ENCODE measurements at regions not wholly inside any gene's neighbourhood (a gene's known extent, or its start where the extent isn't known, plus 50 kb on each side); places are given as distances from the start of the nearest gene placed in this dataset.

GRCh38 chr4:125072269-125072668 lies 242.5 kb upstream of the FAT4 start:
- DNase-seq, result no peak
- intact Hi-C loops (cut with DNase I), result no loop called here

DNA sequence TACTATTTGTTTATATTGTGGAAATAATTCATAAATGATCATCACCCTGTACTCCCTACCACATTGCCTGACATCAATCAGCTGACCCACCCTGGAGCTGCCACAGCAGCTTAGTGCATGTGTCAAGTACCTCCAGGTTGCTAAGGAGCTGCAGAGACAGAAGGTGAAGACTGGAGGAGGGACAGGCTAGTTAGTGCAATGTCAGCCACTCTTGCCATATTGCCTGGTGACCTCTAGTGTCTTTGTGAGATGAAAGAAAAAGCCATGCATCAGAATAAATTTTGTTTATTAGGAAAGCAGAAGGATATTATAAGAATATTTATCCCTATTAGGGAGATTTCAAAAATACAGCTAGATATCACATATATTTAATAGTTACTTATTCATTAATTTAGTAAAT lies 243.9 kb upstream of the FAT4 start:
- no peak for DNase-seq
- intact Hi-C loops (cut with DNase I), result no loop called here

DNA sequence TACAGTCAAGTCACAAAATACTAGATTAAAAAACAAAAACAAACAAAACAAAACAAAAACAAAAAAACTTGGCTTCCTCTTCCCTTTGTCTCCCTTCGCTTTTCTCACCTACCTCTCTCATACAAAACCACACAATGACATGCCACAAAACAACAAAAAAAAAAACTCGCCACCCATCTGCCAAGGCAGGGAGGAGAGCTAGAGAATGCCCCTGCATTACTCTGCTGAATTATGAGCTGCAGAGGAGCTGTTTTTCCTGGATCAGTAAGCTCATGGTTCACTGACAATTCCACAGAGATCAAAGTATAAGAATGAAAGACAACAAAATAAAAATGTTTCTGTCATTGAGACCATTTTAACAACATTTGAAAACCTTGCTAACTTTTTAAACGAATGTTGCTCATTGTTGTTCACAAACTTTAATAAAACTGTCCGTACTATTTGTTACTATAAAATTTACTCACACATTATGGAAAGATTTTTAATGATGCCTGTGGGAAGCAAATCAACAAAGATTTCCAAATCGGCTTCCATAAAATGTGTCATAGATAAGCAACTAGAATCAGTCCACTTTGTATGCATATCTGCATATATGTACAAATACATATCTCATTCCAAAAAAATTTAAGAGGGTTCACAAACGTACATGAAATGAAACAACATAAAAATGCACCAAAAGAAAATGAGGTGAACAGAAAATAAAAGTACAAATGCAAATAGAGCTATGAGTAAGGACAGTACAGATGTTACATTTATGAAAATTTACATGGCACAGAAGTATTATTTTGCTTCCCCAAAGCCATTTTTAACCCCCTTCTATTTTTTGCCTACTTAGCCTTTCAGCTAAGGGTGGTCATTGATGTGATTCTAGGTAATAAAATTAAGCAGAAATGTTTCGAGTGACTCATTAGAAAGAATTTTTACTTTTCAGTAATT lies 252.4 kb upstream of the FAT4 start:
- DNase-seq, result no peak
- intact Hi-C loops (cut with DNase I), result no loop called here

DNA sequence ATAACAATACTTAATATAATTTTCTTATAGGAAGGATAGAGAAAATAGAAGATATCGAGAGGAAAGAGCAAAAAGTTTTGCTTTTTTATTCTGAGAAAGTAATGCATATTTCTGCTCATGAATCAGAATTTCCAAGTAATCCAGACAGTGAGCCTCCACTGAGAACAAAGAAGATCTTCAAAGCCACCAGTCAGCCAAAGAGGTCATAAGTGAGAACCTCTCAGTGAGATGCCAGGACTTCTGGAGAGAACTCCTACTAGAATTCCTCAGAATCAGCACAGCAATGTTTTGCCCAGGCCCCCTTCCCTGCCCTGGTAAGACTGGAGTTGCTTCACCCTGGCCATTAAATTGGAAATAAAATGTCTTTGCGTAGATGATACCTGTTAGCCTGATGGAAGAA lies 254.4 kb upstream of the FAT4 start:
- intact Hi-C loops (cut with DNase I), result no loop called here
- DNase-seq, result no peak

DNA sequence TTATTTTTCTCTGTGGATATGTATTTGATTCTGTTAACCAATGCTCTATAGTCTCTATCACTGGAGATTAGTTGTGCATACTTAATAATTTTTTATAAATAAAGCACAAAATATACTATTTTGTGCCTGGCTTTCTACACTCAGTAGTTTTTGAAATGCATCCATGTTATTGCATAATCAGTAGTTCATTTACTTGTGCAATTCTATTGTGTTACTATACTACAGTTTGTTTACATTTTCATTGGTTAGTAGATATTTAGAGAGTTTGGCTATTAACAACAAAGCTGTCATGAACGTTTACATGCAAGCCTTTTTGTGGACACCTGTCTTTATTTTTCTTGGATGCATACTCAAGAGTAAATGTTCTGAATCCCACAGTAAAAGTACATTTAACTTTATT lies 265.0 kb upstream of the FAT4 start:
- intact Hi-C loops (cut with DNase I), result no loop called here
- no peak for DNase-seq

- intact Hi-C loops (cut with DNase I), result no loop called here
- DNase-seq, result no peak
Measured at GRCh38 chr4:125045311-125045710, 269.4 kb upstream of the FAT4 start.

DNA sequence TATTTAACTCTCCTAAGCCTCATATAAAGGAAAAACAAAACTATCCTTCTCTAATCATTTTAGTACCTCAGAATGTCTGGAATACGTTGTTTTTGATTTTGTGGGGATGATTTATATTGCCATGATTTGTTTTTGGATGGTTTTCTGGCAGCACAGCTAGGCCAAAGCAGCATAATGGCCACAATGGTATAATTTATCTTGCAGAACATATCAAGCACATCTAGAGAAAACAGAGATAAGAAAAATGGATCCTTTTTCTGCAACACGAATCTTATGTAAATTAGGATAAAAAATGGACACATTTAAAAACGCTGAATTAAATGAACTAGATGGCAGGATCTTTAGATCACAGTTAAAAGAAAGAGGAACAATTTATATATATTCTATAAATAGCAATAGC lies 269.9 kb upstream of the FAT4 start:
- intact Hi-C loops (cut with DNase I), result no loop called here
- DNase-seq, result no peak

DNA sequence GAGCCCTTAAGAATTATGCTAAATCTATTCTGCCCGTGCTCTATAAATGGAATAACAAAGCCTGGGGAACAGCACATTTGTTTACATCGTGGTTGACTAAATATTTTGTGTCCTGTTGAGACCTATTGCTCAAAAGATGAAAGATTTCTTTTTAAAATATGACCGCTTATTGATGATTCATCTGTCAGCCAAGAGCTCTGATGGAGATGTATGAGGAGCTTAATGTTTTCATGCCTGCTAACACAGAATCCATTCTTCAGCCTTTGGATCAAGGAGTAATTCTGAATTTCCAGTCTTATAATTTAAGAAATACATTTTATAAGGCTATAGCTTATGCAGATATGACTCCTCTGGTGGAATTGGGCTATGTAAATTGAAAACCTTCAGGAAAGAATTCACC lies 271.3 kb upstream of the FAT4 start:
- no peak for DNase-seq
- intact Hi-C loops (cut with DNase I), result no loop called here

DNA sequence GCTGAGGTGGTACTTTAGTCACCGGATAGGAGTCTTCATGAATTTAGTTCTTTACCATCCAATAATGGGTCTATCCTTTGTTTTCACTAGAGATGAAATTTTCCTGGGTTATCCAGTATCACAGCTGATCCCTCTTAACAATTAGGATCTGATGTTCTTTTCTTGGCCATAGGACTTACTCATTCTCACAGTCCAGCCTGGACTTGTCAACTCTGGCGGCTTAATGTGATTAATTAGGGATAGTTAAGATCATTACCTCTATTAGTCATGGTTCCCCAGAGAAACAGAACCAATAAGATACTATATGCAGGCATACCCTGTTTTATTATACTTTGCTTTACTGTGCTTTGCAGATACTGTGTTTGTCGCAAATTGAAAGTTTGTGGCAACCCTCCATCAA lies 272.7 kb upstream of the FAT4 start:
- DNase-seq, result no peak
- intact Hi-C loops (cut with DNase I), result no loop called here

DNA sequence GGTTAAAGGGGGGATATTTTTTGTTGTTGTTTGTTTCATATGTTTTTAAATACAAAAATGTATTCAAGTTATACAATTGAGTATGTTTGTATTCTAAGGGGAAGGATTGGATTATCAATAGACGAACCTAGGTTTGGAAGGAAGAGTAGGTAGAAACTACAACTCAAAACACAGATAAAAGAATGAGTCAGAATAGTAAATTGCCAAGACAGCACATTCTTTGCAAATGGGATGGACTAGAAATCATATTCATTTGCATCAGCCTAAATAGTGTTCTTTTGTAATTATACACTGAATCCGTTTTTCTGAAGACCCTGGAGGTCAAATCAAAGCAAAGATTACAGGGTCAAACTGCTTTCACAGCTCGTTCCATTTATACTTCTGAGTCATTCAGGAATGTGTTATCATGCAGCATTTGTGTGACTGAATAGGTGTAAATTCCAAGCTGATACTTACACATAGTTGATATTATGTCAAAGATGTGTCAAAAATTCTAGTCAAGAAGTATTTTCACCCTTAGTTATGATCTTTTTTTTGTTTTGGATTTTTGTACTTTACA lies 273.3 kb upstream of the FAT4 start:
- DNase-seq, result no peak
- intact Hi-C loops (cut with DNase I), result no loop called here

DNA sequence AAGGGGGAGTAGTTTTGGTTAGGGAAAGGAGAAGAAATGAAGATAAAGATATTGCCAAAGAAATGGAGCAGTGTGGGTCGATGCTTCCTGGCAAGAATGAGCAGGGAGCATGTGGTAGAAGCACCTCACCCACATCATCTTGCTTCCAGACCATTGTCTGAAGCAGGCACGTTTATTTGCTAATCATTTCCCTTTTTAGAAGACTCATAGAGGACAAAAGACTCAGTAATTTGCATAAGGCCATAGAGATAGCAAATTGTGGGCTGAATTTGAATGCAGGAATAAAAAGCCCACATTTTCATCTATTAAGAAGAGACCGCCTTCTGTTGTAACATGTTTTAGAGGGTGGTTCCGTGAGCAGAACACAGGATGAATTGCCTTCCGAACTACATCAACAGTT lies 275.2 kb upstream of the FAT4 start:
- intact Hi-C loops (cut with DNase I), result no loop called here
- no peak for DNase-seq

- intact Hi-C loops (cut with DNase I), result no loop called here
Measured at GRCh38 chr4:125022855-125023501, 291.8 kb upstream of the FAT4 start.

GRCh38 chr4:125021189-125021588 lies 293.6 kb upstream of the FAT4 start:
- no peak for DNase-seq
- intact Hi-C loops (cut with DNase I), result no loop called here

More at GRCh38 chr4:125022855-125023501, 291.8 kb upstream of the FAT4 start:
- no peak for DNase-seq

DNA sequence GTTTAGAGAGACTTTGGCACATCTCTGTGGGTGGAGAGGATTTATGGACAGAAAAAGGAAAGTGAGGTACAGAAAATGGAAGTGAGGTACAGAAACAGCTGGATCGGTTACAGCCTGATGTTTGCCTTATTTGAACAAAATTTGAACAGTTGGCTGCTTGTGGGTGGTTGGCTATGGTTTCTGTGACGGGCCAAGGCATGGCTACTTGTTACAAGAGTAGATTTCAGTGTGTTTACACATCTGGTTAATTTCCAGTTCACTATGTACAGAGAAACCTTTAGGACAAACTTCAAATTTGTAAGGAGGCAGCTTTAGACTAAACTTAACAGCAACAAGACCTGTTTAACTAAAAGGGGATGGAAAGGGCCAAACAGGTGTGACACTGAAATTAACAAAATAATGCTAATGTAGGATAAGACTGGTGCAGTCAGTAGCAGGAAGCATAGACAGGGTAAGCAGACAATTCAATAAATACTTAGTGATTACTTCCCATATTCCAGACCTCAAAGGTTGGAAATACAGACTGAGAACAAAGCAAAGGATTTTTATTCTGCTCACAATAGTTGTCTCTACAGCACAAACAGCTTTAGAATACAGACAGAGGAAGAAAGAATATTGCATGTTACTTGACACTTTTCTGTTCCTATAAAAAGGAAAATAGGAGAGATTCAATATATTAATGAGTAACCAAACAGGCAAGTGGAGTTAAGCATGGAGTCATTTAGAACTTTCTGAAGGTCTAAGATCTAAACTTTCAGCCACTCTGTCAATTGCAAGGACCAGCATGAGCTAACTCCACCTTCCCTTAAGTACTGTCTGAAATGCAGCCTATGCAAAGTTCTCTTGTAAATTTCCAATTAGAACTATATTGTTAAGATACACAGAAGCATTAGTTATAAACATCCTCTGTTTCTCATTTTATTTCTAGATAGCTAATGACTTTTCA lies 294.4 kb upstream of the FAT4 start:
- no peak for DNase-seq
- intact Hi-C loops (cut with DNase I), result no loop called here

DNA sequence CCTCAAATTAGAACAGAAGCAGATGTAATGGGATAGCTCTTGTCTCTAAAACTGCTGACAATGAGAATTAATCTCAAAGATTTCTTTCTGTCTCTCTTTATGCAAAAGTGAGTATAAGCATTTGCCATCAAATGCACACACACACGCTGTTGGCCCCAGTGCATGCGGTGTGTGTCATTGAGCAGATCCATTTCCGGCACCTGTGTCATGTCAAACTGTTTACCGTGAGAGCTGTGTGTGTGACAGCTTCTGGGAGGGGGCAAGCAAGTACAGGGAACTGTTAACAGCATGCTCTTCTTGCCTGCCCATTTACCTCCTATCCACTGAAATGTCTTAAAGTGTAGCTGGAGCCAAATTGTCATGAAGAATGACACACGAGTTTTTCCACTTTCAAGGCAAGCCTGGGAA lies 297.9 kb upstream of the FAT4 start:
- DNase-seq, result no peak

DNA sequence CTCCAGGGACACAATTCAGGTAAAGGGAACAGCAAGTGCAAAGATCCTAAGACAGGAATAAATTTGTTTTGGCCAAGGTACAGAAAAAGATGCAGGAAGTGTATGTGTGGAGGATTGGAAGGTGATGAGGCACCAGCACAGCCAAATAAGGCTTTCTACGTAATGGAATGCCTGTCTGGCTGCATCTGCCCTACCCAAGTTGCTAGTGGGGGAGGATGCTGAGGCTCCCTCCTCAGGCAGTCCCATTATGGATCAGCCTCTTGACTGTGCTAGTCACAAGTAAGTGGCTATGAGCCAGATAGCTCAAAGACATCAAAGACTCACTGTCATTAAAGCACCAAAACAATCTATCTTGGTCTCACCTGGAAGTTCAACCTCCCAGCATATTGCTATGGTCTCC lies 300.9 kb upstream of the FAT4 start:
- intact Hi-C loops (cut with DNase I), result no loop called here
- DNase-seq, result no peak

More for the DNA sequence above, 297.9 kb upstream of the FAT4 start:
- intact Hi-C loops (cut with DNase I), result no loop called here

GRCh38 chr4:125011646-125012045 lies 299.1 kb upstream of the ANKRD50 start:
- intact Hi-C loops (cut with DNase I), result no loop called here
- DNase-seq, result no peak

DNA sequence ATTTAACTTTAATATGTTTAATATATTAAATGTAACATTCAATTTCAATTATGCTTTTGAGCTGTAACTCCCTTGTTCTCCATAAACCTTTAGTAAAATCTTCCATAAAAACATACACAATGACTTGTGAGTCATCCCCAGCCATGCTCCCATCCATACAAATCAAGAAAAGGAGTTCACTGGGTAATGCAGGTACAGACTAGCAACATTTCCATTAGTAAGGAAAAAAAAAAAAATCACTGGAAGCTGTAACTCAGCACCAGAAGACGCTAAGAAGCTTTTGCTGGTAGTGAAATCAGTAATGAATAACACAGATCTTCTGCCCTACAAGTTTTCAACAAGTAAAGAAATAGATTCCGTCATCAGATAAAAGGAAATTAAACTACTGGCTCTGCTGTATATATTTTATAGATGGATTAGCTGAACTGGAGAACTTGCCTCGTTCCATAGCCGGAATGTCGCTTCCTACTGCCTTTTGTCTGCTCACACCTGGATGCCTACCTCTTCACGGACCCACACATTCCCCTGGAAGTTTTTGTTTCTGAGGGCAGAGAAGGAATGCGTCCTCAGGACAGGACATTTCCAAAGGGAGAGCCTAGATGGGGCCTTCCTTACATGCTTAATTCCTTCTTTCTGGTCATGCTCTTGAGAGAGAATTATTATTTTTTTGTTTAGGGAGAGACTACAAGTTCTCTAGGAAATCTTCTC lies 298.4 kb upstream of the ANKRD50 start:
- DNase-seq, result no peak
- intact Hi-C loops (cut with DNase I), result no loop called here

DNA sequence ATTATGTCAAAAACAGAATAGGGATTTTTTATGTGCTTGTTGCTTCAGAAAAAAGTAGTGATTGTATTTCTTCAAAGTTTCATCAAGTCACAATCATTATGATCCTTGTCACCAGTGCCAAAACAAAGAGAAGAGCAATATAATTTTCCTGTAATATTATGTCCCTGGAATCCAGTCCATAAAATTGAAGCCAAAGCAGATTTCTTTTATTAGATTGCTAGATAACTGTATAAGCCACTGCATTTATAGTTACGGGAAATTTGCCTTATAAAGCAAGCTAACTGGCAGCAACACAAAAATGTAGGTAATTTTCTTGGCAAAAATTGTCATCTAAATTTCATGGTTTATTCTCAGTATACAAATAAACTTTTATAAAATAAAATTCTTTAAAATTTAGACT lies 296.1 kb upstream of the ANKRD50 start:
- no peak for DNase-seq
- intact Hi-C loops (cut with DNase I), result no loop called here

GRCh38 chr4:125004676-125005075 lies 292.1 kb upstream of the ANKRD50 start:
- intact Hi-C loops (cut with DNase I), result no loop called here
- no peak for DNase-seq
